ENCODE measurements at regions not wholly inside any gene's neighbourhood (a gene's known extent, or its start where the extent isn't known, plus 50 kb on each side); places are given as distances from the start of the nearest gene placed in this dataset.

DNA sequence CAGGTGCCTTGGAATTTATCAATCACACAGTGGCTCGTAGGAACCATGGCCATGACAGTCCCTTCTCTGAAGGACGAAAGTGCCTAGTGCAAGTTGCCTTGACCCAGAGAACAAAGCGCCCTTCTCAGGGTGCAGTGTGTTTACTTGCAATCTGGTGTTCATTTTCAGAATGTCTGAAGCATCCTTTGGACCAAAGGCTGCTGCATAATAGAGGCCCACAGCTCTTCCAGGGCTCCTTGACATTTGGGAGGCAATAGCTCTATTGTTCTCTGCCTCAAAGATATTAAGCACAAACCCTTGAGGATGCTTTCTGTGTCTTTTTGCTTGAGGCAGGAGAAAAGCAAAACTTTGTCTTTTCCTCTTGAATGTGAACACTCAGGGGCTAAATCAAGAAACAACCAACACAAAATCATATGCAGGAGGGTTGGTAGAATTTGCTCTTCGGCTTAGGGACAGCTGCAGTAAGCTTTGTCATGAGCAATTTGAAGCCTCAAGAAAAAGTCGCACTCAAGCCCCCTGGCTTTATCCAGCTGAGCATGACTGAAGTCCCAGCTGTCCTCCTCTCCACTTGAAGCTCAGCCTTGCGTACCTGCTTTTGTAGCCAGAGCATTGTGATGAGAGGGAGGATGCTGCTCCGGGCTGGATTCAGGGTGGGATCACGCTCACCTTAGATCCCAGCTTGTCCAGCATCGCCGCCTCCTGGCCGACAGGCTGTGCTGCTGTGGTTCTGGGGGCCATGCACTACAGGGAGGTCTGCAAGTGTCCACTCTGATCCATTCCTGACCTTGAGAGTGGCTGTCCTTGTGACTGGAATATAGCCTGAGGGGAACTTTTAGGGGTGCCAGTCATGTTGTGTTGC, 495.4 kb downstream of the CDH26 start:
- DNase-seq = no peak

DNA sequence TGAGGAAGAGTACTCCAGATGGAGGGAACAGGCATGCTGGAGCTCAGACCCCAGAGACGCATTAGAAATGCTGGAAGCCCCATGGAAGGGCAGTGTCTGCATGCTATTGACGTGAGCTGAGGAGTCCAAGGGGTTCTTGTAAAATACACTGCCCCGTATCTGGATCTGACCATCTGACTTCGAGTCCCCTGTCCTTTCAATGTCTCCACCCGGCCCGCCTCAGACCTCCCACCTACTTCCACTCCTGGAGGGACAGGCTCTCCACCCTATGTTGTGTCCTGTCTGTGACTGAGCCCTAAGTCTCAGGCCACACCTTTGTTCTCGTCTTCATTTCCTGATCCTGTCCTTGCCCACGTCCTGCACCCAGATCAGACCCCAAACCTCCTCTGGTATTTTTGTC, 496.3 kb downstream of the CDH26 start:
- DNase-seq = no peak

DNA sequence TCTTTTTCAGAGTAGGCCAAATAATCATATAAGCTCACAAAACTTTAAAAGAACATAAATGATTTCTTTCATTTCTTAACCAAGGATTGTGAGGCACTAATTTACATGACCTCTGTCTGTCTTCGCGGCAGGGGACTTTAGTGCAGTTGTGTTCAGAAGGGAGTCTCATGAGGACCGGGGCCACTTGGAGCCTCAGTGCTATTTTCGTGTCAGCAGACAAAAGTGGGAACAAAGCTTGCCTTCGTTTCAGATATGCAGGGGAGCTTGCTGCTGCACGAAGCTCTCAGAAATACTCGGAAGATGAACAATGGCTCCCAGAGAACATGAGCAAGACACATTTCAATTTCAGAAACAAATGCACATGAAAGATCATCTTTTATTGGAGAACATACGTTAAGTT, 497.0 kb downstream of the CDH26 start:
- DNase-seq = no peak

DNA sequence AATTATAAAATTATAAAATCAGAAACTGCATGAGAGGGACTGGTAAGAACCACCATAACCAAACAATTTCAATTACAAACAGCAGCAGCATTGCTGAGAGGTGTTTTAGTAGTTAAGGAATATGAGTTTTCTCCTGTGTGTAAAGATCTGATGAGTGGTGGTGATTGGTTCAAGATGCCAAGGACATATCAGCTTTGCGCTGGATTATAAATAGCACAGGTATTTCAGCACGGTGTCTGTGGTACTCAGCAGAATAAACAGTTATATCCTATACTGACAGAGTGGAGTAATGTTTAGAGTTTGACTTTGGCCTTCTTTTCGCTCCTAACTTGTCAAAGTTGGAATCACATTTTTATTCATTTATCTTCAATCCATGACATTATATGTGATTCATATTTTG, 501.0 kb downstream of the CDH26 start:
- DNase-seq = no peak

DNA sequence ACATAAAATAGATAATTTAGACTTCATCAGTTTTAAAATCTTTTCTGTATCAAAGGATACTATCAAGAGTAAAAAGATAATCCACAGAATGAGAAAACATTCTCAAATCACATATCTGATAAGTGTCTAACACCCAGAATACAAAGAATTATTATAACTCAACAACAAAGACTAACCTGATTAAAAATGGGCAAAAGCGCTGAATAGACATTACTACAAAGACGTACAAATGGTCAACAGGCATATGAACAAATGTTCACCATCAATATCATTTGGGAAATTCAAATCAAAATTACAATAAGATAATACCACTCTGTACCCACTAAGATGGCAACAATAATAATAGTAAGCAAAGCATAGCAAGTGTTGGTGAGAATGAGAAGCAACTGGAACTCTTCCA, 503.8 kb downstream of the CDH26 start:
- DNase-seq = no peak

DNA sequence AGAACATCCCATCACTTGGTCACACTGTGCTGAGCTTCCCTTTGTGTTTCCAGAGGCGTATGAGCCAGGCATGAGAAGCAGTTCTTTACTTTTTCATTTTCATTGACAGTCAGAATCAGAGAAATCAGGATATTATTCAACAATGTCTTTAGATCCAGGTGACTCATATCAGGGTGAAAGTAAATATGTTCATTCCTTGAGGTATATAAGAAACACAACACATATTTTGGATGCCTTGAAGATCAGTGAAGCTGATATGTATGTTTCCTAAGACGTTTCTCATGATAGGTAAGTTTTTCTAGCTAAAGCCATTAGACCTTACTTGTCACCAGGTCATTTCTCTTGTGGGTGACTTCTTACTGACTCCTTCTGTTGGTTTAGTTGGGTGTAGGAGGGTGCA, 505.6 kb downstream of the CDH26 start:
- no peak for DNase-seq

DNA sequence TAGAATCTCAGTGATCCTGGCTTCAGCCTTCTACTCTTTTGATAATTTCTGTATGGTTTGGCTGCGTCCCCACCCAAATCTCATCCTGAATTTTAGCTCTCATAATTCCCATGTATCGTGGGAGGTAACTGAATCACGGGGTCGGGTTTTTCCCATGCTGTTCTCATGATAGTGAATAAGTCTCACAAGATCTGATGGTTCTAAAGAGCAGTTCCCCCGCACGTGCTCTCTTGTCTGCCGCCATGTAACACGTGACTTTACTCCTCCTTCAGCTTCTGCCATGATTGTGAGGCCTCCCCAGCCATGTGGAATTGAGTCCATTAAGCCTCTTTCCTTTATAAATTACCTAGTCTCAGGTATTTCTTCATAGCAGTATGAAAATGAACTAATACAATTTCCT, 507.2 kb downstream of the CDH26 start:
- no peak for DNase-seq

DNA sequence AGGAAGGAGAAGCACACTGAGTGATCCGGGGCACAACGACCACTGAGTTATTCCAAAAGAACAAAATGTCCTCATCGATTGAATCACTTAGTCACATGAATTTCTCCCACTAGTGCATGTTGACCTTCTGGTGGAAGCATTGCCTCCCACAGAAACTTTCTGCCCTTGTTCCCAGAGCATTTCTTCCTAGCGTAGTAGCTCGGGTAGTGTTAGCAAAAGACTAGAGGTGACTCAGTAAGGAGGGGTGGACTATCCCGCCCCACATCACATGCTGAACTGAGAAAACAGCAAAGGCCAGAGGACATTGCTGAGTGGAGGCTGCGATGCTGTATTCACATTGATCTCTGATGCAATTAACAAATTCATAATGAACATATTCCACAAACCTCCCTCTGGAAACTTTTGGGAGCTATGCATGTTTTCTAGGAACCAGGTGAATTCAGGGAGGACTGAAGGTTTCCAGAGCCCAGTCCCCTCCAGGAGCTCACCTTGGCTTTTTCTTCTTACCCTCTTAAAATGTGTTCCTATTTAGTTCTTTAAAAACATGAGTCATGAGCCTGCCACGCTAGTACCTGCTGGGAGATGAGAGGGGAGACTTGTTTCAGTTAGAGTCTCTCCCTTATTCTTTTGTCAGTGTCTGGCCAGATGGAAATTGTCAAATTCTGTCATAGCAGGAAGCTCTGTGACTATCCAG, 507.9 kb downstream of the CDH26 start:
- no peak for DNase-seq

DNA sequence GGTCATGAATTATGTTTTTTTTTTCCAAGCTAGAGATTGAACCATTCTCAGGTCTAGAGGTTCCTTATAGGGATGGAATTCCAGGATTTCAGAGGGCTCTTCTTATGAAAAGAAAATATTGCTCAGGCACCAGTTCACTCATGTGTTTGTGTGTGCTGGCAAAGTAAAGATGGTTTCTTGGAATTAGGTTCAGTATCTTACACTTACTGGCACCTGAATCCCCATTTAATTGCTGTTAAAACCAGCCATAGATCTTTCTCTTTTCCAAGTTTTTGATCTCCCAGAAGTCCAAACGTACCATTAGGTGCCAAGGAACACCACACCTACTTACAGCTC, 508.4 kb downstream of the CDH26 start:
- no peak for DNase-seq

DNA sequence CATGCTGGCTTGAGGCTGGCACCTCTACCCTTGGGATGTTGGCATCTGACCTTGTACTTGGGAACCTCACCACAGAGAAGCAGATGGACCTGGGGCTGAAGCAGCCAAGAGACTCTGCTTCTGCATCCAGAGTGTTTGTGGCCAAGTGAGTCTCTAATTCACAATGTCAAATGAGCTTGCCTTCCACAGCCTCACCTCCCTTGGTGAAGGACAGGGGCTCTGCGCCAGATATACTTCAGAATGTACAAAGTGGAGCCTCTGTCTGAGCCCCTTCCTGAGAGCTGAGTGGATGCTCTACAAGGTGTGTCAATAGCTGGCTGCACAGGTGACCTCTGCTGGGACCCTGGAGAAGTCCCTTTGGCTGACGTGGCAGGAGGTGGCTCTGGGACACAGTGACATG, 508.9 kb downstream of the CDH26 start:
- no peak for DNase-seq

DNA sequence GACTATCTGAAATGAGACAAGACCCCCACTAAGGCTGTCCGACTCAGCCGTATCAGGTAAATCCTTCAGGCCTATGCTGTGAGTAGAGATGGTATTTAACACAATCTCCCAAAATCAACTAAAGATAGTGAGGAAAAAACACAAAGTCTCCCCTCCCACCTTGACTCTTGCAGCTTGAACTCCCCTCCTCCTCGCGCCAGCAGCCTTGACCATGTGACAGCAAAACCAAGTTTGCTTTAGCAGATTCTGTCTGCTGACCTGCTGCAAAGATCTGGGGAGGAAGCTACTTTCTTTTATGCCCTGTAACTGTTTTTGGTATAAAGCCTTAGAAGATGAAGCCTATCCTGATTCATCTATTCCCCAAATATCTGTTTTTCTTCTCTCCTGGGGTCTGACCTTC, 509.5 kb downstream of the CDH26 start:
- DNase-seq = no peak

DNA sequence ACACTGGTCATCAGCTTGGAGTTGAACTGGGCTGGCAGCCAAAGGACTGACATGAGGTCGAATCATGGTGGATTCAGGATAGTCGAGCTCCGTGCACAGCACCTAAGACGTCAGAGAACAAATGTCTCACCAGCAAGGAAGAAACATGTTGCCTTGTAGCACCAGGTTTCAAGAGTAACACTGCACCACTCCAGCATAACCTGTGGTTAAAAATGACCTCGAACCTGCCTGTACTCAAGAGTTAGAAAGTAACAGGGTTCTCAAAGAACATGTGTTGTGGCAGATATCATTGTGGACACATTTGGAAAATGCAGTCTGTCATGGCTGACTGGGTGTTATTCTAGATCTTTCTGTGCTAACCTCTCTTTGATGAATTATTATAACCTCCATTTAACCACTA, 511.6 kb downstream of the CDH26 start:
- no peak for DNase-seq

DNA sequence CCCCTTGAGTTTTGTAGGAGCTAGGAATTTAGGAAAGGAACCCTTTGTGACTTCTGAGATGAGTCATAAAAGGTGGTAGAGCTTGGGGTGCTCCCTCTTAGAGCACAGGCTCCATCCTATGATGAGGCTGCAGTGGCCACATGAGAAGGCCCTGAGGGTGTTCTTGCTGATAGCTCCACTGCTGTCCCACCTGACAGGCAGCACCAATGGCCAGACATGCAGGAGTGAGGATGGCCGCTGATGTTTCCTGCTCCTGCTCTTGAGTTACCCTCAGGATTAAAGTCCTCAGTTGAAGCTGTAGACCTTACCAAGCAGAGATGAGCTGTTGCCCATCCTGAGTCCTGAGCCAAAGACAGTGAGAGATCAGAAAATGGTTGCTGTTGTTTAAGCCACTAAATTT, 512.1 kb downstream of the CDH26 start:
- no peak for DNase-seq

DNA sequence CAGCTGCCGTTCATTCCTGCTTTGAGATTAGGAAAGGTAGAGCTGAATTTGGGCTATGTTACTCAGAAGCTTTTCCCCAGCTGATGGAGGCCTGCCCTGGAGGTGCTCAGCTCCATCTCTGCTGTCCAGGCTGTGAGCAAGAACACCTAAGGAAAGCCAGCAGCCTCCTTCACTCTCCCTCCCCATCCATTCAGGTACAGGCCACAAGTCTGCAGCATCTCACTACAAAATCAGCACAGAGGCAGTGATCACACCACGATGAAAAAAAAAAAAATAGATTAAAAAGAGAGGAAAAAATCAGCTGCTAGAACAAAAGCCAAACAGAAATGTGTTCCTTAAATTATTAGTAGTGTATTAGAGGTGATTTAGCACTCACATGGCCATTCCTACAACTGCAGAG, 515.0 kb downstream of the CDH26 start:
- no peak for DNase-seq

DNA sequence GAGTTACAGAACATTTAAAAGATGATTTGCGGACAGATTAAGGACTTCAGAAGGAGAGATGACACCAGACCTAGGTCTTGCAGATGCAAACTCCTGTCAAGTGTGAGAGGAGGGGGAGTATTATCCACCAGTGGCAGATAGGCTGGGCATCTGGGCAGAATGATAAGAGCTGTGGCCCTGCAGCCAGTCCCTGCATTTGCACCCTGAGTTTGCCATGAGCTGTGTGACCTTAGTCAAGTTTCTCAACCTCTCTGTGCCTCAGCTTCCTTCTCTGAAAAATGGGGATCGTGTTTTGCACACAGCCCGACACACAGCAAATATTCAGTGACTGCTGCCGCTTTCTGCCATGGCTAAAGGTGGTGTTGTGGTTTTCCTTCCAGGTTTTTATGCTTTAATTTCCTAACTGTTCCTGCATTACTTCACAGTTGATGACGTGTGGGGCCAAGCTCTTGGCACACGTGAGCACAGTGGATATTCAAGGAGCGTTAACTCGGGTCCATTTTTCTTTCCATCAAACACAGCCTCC, 516.2 kb downstream of the CDH26 start:
- no peak for DNase-seq

DNA sequence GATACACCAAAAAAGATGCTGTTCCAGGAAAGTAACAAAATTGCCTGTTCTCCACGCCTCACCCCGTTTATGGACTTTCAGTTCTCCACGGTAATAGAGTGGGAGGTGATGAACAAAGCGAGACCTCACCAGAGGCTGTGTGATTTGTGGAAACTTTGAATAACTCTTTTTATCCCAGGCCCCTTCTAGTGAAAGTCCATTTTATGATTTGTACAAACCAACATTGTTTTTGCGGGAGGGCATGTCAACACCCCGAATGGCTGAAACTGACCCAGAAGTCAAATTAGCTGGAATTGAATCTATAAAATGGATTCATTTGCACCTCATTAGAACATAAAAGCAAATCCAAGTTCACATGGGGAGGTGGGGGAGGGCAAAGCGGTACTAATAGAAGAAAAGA, 517.8 kb downstream of the CDH26 start:
- DNase-seq = no peak

DNA sequence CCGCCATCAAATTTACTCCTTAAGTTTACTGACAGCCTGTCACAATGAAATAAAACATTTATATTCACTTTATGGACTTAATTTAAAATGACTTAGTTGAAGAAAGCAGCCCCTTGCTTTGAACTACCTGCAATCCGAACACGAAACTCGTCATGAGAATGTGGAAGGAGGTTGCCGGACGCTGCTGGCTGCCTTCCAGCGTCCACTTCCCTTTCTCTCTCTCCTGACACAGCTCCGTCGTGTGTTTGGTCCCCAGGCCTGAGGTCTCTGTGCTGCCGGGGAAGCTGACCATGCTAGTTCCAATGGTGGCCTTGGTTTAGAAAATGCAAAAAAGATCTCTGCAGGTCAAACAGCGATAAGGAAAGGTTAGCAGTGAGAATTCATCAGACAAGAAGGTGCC, 519.7 kb downstream of the CDH26 start:
- no peak for DNase-seq

DNA sequence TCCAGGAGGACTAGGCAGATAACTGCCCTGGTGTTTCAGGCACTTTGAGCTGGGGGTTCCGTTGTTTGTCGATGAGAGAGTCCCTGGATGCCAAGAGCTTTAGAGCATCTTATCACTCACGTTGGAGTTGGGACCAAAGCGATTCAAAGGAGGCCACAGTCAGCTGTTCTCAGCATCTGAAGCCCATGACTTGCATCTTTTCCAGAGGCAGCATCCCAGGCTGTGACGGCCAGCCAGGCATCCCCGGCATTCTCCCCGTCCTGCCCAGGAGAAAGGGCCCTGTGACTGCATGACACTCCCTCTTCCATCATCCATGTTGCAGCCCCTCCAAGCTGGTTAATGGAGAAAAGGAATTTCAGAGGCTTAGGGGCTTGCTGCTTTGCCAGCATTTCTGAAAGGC, 520.3 kb downstream of the CDH26 start:
- DNase-seq = no peak

DNA sequence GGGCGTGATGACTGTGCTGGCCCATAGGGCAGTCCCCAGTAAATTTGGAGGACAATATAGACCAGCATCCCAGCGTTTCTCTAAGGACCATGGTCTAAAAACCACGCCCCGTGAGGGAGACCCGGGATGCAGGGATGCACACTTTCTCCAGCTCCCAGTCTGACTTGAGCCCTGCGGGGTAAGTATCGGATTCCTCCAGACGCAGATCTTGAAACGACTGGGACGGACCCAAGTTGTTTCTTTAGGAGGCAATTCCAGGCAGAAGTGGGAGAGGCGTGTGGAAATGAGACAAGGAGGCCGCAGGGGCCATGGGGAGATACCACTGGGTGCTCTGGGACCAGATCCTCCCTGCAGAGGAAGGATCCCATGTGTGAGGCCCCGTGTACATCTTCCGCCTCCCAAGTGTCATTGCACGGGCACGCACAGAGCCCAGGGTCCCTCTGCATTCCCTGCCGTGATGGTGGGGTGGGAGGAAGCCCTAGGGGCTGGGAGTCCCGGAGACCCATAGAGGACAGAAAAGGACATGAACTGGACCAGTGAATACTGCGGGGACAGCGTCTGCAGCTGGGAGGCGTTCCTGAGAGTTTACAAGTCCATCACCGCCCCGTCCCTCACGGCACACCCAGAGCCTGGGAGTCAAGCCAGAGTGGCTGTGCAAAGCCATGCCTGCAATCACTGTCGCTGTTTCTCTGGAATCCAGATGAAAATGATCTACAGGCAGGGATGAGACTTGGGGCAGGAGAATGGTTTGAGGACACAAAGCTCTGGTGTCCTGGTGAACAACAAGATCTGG, 522.9 kb downstream of the CDH26 start:
- DNase-seq = no peak

DNA sequence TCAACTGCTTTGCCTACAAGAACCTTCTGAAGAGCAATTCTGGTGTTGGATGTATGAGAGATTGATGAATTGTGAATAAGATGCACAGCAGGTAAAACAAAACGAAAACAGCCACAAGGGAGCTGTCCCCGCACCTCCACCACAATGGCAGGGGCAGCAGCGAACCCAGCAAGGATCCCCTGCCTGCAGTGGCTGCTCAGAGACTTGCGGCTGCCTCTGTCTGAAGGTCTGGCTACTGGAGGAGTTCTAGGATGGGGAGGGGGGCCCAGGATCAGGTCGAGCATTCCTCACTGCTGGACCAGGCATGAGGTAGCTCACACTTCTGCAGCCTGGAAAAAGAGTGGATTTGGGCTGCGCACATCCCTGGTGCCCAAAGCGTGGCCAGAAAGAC, 523.5 kb downstream of the CDH26 start:
- no peak for DNase-seq

DNA sequence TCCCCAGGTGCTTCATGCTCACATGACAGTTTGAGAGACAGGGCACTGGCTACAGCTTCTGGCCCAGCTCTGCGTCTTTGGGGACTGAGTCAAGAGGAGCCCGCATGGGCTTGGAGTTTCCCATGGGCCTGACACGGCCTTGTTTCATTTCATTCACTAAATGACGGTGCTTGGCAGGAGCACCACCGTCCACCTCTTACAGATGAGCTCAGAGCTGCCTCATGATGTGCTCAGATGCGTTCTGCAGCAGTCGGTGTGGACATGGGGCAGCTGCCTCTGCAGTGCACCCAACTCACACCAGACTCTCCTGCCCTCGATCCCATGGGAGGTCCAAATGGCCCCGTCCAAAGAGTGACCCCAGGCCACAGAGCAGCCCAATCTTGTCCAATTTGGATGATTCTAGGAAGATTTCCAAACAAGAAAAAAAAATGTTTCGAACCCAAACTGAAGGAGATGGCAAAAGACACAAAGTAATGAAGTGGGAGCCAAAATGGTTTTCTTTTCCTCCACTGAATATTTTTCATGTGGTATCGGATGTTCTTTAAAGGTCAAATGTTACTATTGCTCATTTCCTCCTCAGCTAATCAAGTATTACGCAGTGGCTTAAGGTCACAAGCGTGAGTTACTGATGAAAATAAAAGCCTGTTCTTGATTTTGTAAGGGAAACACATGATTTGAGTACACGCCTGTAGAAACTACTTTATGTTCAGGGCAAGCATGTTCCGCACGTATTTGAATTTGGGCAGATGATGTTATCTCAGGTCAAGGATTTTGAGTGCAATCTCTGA, 524.2 kb downstream of the CDH26 start:
- DNase-seq = no peak

DNA sequence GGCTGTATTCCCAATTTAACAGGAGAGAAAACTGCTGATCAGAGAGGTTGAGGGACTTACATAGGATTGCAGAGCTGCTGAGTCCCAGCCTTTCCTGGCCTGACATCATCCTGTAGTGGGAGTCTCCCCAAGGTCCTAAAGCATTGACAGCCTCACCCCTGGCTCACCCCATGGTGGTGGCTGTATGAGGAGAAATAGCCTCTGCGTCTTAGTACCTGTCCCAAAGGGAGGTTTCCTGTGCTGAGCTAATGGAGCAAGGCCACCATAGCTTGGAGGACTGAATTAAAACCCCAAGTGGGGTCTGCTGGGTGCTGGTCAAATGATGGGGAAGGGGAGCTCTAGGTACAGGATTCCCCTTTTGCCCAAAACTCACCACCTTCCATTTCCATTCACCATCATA, 525.1 kb downstream of the CDH26 start:
- no peak for DNase-seq

DNA sequence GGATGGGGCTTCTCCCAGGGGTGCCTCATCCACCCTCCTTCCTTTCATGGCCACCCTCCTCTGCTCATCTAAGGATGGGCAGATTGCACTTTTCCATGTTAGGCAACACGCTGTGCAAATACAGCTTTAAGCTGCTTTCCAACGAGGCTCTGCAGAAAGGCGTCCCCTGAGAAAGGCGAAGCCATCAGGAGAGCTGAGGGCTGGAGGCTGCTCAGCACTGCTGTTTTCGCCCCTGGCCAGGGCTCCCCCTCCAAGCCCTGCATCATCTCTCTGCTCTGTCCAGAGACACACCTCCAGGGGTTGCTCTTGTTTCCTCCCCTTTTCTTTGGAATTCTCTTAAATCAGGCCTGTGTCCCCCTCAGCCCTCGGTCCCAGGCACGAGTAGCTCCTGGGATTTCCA, 526.1 kb downstream of the CDH26 start:
- no peak for DNase-seq
